ENCODE measurements at regions not wholly inside any gene's neighbourhood (a gene's known extent, or its start where the extent isn't known, plus 50 kb on each side); places are given as distances from the start of the nearest gene placed in this dataset.

DNA sequence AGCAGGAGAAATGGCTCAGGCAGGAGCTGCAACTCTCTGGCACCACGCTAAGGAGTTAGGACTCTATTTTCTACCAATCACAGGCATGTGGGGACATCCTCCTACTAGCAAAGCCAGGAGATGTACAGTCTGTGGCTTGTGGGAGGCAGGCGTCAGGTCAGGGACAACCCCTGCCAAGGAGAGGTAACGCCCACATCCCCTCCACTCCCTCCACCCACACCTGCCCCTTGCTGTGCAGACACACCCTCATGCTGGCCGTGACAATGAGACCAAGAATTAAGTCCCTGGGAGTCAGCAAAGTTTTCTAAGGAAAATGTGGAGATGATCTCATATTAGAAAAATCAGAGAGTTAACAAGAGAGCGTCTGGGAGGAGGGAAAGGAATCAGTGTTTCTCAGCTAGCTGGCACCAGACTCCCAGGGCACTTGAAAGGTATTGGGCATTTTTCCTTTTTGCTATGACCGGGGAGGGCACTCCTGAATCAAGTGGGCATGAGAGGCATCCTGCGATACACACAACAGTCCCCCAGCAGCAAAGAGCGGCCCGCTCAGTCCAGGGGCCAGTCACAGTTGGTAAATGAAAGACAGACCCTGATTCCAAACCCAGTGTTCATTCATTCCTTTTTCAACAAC, 87.3 kb upstream of the RPL38 start:
- H3K9me3 Mint-ChIP-seq, result peaks cover 8% of the 10 kb centered on the region
- H3K27me3 Mint-ChIP-seq (ENCODE audit: low read depth), result peaks cover 6% of the 10 kb centered on the region; the same call in 1 of the 2 replicates
- H3K27ac Mint-ChIP-seq, result no peak overlapping the region; the same call in 1 of the 2 replicates
- H3K36me3 Mint-ChIP-seq, result 0 out of 2 replicates have a peak, but pooled peaks cover under 1% of the 10 kb centered on the region
- no peak overlapping the region; the same call in 1 of the 2 replicates for H3K4me3 Mint-ChIP-seq
- ChIA-PET POLR2A (interaction anchor here (1.5 kb wide), 1 partner anchor 9 kb away, joined by 3 read pairs; no protein-coding TSS in a partner anchor), CTCF (interaction anchor here (3.2 to 5.5 kb wide), 3 partner anchors 28 to 86 kb away, joined by 15 to 100 read pairs (median 59); partner anchors contain the start of gene RPL38)
- peaks cover 46% of the 10 kb centered on the region for H3K4me1 Mint-ChIP-seq
- no peak for DNase-seq (ENCODE audit: low spot score)
- TF ChIP-seq ZNF416 (CRISPR knock-in tag; IDR thresholded peaks at IDR 0.05), result no peak
- TF ChIP-seq ZNF671 (CRISPR knock-in tag; IDR thresholded peaks at IDR 0.05), result no peak
- TF ChIP-seq E2F4 (CRISPR knock-in tag; IDR thresholded peaks at IDR 0.05; ENCODE audit: borderline replicate concordance, low read depth), result no peak
- TF ChIP-seq HMGXB4 (CRISPR knock-in tag; IDR thresholded peaks at IDR 0.05), result no peak
- no peak for TF ChIP-seq MXD4 (CRISPR knock-in tag; IDR thresholded peaks at IDR 0.05; ENCODE audit: borderline replicate concordance)
- no peak for TF ChIP-seq MLX (CRISPR knock-in tag; IDR thresholded peaks at IDR 0.05)
- ATAC-seq, result peak; percentile 31

GRCh38 chr17:74117087-74117698, 86.3 kb upstream of the RPL38 start:
- Mint-ChIP-seq H3K9me3 (peaks cover 10% of the 10 kb centered on the region), H3K4me3 (no peak overlapping the region; the same call in 1 of the 2 replicates), H3K36me3 (peaks cover 4% of the 10 kb centered on the region), H3K27ac (peak overlapping the region; percentile 63; the same call in 1 of the 2 replicates), H3K27me3 (ENCODE audit: low read depth) (peaks cover 6% of the 10 kb centered on the region; the same call in 1 of the 2 replicates), H3K4me1 (peaks cover 46% of the 10 kb centered on the region)
- DNase-seq (ENCODE audit: low spot score) (no peak), ATAC-seq (no peak)
- ChIA-PET POLR2A (interaction anchor here (0.6 to 0.9 kb wide), 3 partner anchors 27 to 827 kb away, joined by 4 to 5 read pairs (median 5); no protein-coding TSS in a partner anchor), CTCF (interaction anchor here (0.6 to 5.5 kb wide), 24 partner anchors 9 to 642 kb away, joined by 3 to 100 read pairs (median 5); partner anchors contain the start of genes RPL38 and TTYH2)
- TF ChIP-seq GABPB1 (CRISPR knock-in tag; IDR thresholded peaks at IDR 0.05) (no peak), RORB (CRISPR knock-in tag; IDR thresholded peaks at IDR 0.05) (no peak), ZNF263 (CRISPR knock-in tag; IDR thresholded peaks at IDR 0.05; ENCODE audit: low read depth) (no peak), CBFB (CRISPR knock-in tag; IDR thresholded peaks at IDR 0.05; ENCODE audit: low read depth) (no peak), ETV6 (CRISPR knock-in tag; IDR thresholded peaks at IDR 0.05) (no peak), PRRX2 (CRISPR knock-in tag; IDR thresholded peaks at IDR 0.05) (no peak), ZNF232 (CRISPR knock-in tag; IDR thresholded peaks at IDR 0.05) (no peak), ATF1 (CRISPR knock-in tag; IDR thresholded peaks at IDR 0.05) (no peak), CTCF (IDR thresholded peaks at IDR 0.05) (no peak), CREB1 (CRISPR knock-in tag; IDR thresholded peaks at IDR 0.05) (no peak)
- TF ChIP-seq, protein P1, sequence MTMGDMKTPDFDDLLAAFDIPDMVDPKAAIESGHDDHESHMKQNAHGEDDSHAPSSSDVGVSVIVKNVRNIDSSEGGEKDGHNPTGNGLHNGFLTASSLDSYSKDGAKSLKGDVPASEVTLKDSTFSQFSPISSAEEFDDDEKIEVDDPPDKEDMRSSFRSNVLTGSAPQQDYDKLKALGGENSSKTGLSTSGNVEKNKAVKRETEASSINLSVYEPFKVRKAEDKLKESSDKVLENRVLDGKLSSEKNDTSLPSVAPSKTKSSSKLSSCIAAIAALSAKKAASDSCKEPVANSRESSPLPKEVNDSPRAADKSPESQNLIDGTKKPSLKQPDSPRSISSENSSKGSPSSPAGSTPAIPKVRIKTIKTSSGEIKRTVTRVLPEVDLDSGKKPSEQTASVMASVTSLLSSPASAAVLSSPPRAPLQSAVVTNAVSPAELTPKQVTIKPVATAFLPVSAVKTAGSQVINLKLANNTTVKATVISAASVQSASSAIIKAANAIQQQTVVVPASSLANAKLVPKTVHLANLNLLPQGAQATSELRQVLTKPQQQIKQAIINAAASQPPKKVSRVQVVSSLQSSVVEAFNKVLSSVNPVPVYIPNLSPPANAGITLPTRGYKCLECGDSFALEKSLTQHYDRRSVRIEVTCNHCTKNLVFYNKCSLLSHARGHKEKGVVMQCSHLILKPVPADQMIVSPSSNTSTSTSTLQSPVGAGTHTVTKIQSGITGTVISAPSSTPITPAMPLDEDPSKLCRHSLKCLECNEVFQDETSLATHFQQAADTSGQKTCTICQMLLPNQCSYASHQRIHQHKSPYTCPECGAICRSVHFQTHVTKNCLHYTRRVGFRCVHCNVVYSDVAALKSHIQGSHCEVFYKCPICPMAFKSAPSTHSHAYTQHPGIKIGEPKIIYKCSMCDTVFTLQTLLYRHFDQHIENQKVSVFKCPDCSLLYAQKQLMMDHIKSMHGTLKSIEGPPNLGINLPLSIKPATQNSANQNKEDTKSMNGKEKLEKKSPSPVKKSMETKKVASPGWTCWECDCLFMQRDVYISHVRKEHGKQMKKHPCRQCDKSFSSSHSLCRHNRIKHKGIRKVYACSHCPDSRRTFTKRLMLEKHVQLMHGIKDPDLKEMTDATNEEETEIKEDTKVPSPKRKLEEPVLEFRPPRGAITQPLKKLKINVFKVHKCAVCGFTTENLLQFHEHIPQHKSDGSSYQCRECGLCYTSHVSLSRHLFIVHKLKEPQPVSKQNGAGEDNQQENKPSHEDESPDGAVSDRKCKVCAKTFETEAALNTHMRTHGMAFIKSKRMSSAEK (CRISPR knock-in tag; IDR thresholded peaks at IDR 0.05; ENCODE audit: borderline replicate concordance), result no peak
- TF ChIP-seq, protein P2, sequence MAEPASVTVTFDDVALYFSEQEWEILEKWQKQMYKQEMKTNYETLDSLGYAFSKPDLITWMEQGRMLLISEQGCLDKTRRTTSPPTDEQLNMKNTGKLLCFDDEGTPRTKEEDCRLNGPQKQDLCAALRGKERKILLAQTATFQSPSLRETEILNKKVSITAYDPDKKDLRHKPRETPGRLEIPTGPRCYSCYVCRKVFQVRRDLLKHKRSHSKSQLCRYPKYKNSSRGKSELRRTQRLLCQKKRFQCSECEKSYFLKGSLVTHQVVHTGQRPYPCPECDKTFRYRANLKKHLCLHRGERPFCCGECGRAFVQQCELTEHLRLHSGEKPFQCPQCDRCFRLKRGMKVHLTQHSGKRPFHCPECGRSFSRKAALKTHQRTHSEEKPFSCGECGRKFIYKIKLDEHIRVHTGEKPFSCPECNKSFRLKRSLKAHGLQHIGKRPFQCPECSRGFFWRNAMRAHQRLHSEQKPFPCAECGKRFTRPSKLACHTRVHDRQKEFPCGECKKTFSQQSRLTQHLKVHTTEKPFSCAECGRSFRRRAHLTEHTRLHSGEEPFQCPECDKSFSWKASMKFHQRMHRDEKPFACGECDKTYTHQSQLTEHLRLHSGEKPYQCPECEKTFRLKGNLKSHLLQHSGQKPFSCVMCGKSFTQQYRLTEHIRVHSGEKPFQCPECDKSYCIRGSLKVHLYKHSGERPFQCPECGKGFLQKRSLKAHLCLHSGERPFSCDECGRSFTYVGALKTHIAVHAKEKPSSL (CRISPR knock-in tag; conservative IDR thresholded peaks at IDR 0.05), result no peak
